Endothelial cell of umbilical vein (primary cell): ENCODE measurements at regions not wholly inside any gene's neighbourhood (a gene's known extent, or its start where the extent isn't known, plus 50 kb on each side); places are given as distances from the start of the nearest gene placed in this dataset.

ENCODE experiments used
- BruUV-seq: library from RNA; stranded (reverse); fragments of 400-500 nt; replicated peaks from 2 replicates; lab custom pipeline; 2021; lab: Mats Ljungman, UMichigan
- CTCF ChIA-PET: fragments of 300-600, 350-600 bp; sonication (Branson Sonifier 250); formaldehyde crosslinking; loops from one replicate; lab custom pipeline; 2021; ENCODE audit warnings: antibody characterized with exemption, inconsistent platforms; lab: Charles Lee
- POLR2A ChIA-PET: fragments of 300-600, 350-600 bp; sonication (Branson Sonifier 250); formaldehyde crosslinking; loops from one replicate; lab custom pipeline; 2021; ENCODE audit warnings: antibody characterized with exemption, inconsistent platforms; lab: Charles Lee
- DNase-seq: peaks from one replicate; pipeline ENCODE4 v3.0.0-alpha.2; 2011; ENCODE audit warnings: low read depth, low spot score
- FAIRE-seq: peaks from 2 replicates; lab custom pipeline; 2011; peaks lifted over from hg19 to GRCh38; lab: Jason Lieb, UNC
- H2AFZ ChIP-seq: 2 replicates; pipeline ENCODE4 v1.6.0; 2012; ENCODE audit warnings: low read depth, low read length, control low read depth, inconsistent platforms
- H3K27ac ChIP-seq: 2 replicates; pipeline ENCODE4 v1.5.1; 2011; ENCODE audit warnings: low read depth, mild to moderate bottlenecking, control low read depth, low read length, moderate library complexity; ENCODE audit not compliant: insufficient read depth
- H3K27me3 ChIP-seq, 2 experiments: 2 replicates each; pipeline versions ENCODE4 v1.6.0 to v1.6.1; 2011; ENCODE audit warnings: low read length in 2 of 2, mixed read lengths in 1 of 2; ENCODE audit not compliant: control insufficient read depth in 2 of 2, insufficient read depth in 2 of 2
- H3K36me3 ChIP-seq, 2 experiments: 2 replicates in 1 of 2; 3 replicates in 1 of 2; pipeline ENCODE4 v1.5.1; 2011; ENCODE audit warnings: low read length in 2 of 2, mild to moderate bottlenecking in 1 of 2, moderate library complexity in 1 of 2; ENCODE audit not compliant: control insufficient read depth in 2 of 2, insufficient read depth in 2 of 2; ENCODE audit errors: extremely low read depth in 1 of 2
- H3K4me1 ChIP-seq: 3 replicates; pipeline ENCODE4 v1.5.1; 2011; ENCODE audit warnings: mild to moderate bottlenecking, low read length; ENCODE audit not compliant: control insufficient read depth, insufficient read depth; ENCODE audit errors: extremely low read depth
- H3K4me2 ChIP-seq: 2 replicates; pipeline ENCODE4 v1.6.1; 2011; ENCODE audit warnings: low read length, control low read depth, mixed read lengths; ENCODE audit not compliant: insufficient read depth
- H3K4me3 ChIP-seq, 3 experiments: fragments of 200-600 bp in 1 of 3; sonication (generic), shearing (Covaris generic) in 1 of 3; replicated peaks in 1 of 3; 2 replicates each; pipeline ENCODE4 v1.5.1; 2011 to 2016; ENCODE audit warnings: control low read depth in 3 of 3, low read length in 3 of 3, mild to moderate bottlenecking in 2 of 3, inconsistent platforms in 1 of 3, low read depth in 1 of 3, moderate library complexity in 1 of 3; ENCODE audit not compliant: insufficient read depth in 1 of 3
- H3K79me2 ChIP-seq: 2 replicates; pipeline ENCODE4 v1.6.0; 2012; ENCODE audit warnings: low read length, inconsistent platforms; ENCODE audit not compliant: control insufficient read depth, insufficient read depth
- H3K9ac ChIP-seq: replicated peaks from 2 replicates; pipeline ENCODE3; 2011; ENCODE audit warnings: low read length, control low read depth; ENCODE audit not compliant: insufficient read depth; ENCODE audit errors: extremely low read depth
- H3K9me1 ChIP-seq: replicated peaks from 3 replicates; pipeline ENCODE4 v1.6.0; 2011; ENCODE audit warnings: mild to moderate bottlenecking, low read length; ENCODE audit not compliant: control insufficient read depth, insufficient read depth; ENCODE audit errors: extremely low read depth
- H3K9me3 ChIP-seq: replicated peaks from 2 replicates; pipeline ENCODE4 v1.5.1; 2012; ENCODE audit warnings: low read length, inconsistent platforms; ENCODE audit not compliant: control insufficient read depth, insufficient read depth
- H4K20me1 ChIP-seq: replicated peaks from 2 replicates; pipeline ENCODE3; 2011; ENCODE audit warnings: mild to moderate bottlenecking, low read length; ENCODE audit not compliant: control insufficient read depth, insufficient read depth; ENCODE audit errors: extremely low read depth
- EZH2 ChIP-seq: IDR thresholded peaks from 2 replicates; pipeline ENCODE4 v1.6.1; 2012; ENCODE audit warnings: borderline replicate concordance, low read depth, mild to moderate bottlenecking, moderate library complexity, low read length, inconsistent platforms; ENCODE audit not compliant: severe bottlenecking
- FOS ChIP-seq: IDR thresholded peaks from 2 replicates; pipeline ENCODE4 v1.6.1; 2011; ENCODE audit warnings: mild to moderate bottlenecking, low read length, moderate library complexity, borderline replicate concordance; ENCODE audit not compliant: insufficient read depth
- GATA2 ChIP-seq: IDR thresholded peaks from 2 replicates; pipeline ENCODE4 v1.7.0; 2011; ENCODE audit warnings: low read depth, mild to moderate bottlenecking, moderate library complexity, mixed read lengths, low read length; ENCODE audit not compliant: insufficient read length, insufficient read depth
- JUN ChIP-seq: IDR thresholded peaks from 2 replicates; pipeline ENCODE4 v1.6.1; 2011; ENCODE audit warnings: borderline replicate concordance, low read depth; ENCODE audit not compliant: insufficient read length, insufficient read depth
- MYC ChIP-seq: IDR thresholded peaks from one replicate; pipeline ENCODE4 v1.6.1; 2011; ENCODE audit warnings: mild to moderate bottlenecking, low read depth, low read length
- POLR2A ChIP-seq: IDR thresholded peaks from 2 replicates; pipeline ENCODE4 v1.6.1; 2012; ENCODE audit warnings: low read depth, mild to moderate bottlenecking, control low read depth, low read length
- POLR2AphosphoS5 ChIP-seq: IDR thresholded peaks from 2 replicates; pipeline ENCODE4 v1.6.1; 2012; ENCODE audit warnings: low read depth, mild to moderate bottlenecking, control low read depth, low read length, moderate library complexity; ENCODE audit not compliant: insufficient read depth
- dilution Hi-C: fragments of 300-500 bp; cut with MboI; formaldehyde crosslinking; loops from one replicate; pipeline ENCODE4 v1.15.0; 2019; ENCODE audit warnings: low sequenced_read_pairs; ENCODE audit not compliant: extremely low pct_ligation_motif_present
- intact Hi-C: fragments of 100-400 bp; cut with micrococcal nuclease; formaldehyde crosslinking; loops from one replicate; pipeline ENCODE4 v1.10.0; 2022
- TF ChIP-seq, protein P1 (sequence below), 2 donors: IDR thresholded peaks; 1 replicate in 1 of 2; 2 replicates in 1 of 2; pipeline ENCODE4 v1.5.1; 2011; ENCODE audit warnings: low read length in 2 of 2, mild to moderate bottlenecking in 2 of 2, moderate library complexity in 2 of 2, control low read depth in 1 of 2, inconsistent platforms in 1 of 2, low read depth in 1 of 2; ENCODE audit not compliant: insufficient read depth in 1 of 2; ENCODE audit errors: extremely low read depth in 1 of 2
- TF ChIP-seq, protein P2 (sequence below): IDR thresholded peaks from 2 replicates; pipeline ENCODE4 v1.6.1; 2011; ENCODE audit not compliant: insufficient read depth, insufficient read length

DNA sequence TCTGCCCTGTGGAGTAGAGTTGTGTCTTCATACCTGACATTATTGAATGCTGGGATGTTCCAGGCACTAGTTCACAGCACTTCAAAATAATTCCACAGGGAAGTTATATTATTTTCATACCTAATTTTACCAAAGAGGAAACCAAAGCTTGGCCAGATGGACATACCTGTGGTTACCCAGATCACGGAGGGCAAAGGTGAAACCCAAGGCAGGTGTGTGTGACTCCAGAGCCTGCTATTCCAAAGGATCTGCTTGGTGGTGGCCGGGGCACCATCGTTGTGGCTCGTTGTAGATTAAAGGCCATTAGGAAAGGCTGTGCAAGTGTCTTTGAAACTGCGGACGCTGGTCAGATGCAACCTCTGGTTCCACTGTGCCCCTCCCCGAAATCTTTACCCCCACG is 108.6 kb downstream of the ZBTB18 start:
- CTCF ChIA-PET: interaction anchor here (1.2 kb wide), 1 partner anchor 18 kb away, joined by 3 read pairs; no protein-coding TSS in a partner anchor
- no peak for DNase-seq
- dilution Hi-C loops: no loop called here
- TF ChIP-seq POLR2AphosphoS5 (no peak), GATA2 (no peak), EZH2 (no peak), POLR2A (no peak), MYC (no peak), JUN (no peak), FOS (no peak)
- TF ChIP-seq, protein P1, sequence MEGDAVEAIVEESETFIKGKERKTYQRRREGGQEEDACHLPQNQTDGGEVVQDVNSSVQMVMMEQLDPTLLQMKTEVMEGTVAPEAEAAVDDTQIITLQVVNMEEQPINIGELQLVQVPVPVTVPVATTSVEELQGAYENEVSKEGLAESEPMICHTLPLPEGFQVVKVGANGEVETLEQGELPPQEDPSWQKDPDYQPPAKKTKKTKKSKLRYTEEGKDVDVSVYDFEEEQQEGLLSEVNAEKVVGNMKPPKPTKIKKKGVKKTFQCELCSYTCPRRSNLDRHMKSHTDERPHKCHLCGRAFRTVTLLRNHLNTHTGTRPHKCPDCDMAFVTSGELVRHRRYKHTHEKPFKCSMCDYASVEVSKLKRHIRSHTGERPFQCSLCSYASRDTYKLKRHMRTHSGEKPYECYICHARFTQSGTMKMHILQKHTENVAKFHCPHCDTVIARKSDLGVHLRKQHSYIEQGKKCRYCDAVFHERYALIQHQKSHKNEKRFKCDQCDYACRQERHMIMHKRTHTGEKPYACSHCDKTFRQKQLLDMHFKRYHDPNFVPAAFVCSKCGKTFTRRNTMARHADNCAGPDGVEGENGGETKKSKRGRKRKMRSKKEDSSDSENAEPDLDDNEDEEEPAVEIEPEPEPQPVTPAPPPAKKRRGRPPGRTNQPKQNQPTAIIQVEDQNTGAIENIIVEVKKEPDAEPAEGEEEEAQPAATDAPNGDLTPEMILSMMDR (IDR thresholded peaks at IDR 0.05; ENCODE audit: extremely low read depth in 1 of 2, insufficient read depth in 1 of 2, low read depth in 1 of 2, low read length in 2 of 2): no peak
- TF ChIP-seq, protein P2, sequence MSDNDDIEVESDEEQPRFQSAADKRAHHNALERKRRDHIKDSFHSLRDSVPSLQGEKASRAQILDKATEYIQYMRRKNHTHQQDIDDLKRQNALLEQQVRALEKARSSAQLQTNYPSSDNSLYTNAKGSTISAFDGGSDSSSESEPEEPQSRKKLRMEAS: no peak
- no peak overlapping the region for H3K4me2 ChIP-seq
- H3K27ac ChIP-seq: no peak overlapping the region
- H3K4me1 ChIP-seq: peaks cover 23% of the 10 kb centered on the region
- no peaks in the 10 kb centered on the region for H3K36me3 ChIP-seq
- H3K9me3 ChIP-seq: no peaks in the 10 kb centered on the region
- H4K20me1 ChIP-seq: no peaks in the 10 kb centered on the region
- BruUV-seq: no TSS peak
- H3K9me1 ChIP-seq: no peaks in the 10 kb centered on the region
- intact Hi-C loops: loop anchor here (5.0 to 10.0 kb wide), 4 partner anchors 295 to 872 kb away; partner anchors contain the start of gene ADSS2
- no peak overlapping the region for H3K4me3 ChIP-seq
- no peak overlapping the region for H2AFZ ChIP-seq
- no peaks in the 10 kb centered on the region for H3K27me3 ChIP-seq
- POLR2A ChIA-PET: no interaction called here
- no peak overlapping the region for H3K9ac ChIP-seq
- no peak for FAIRE-seq
- no peaks in the 10 kb centered on the region for H3K79me2 ChIP-seq
